ENCODE measurements at regions not wholly inside any gene's neighbourhood (a gene's known extent, or its start where the extent isn't known, plus 50 kb on each side); places are given as distances from the start of the nearest gene placed in this dataset.

DNA sequence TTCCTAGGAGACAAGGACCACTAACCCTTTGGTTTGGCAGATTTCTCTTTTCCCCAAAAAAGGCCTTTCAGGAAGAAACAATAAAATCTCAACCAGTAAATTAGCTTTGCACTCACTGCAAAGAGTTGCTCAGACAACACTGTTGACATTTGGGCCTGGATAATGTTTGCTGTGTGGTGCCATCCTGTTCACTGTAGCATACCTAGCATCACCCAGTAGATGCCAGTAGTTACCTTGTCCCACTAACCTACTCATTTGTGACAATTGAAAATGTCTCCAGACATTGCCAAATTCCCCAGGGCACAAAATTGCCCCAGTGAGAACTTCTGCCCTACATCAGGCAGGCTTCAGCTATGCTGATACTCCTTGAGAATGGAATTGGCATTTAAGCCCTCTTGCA lies 177.0 kb upstream of the ERCC4 start:
- no peak for ATAC-seq

GRCh38 chr16:13743571-13743970 lies 176.4 kb upstream of the ERCC4 start:
- ATAC-seq: no peak

GRCh38 chr16:13756411-13757140 lies 163.4 kb upstream of the ERCC4 start:
- ATAC-seq: no peak

DNA sequence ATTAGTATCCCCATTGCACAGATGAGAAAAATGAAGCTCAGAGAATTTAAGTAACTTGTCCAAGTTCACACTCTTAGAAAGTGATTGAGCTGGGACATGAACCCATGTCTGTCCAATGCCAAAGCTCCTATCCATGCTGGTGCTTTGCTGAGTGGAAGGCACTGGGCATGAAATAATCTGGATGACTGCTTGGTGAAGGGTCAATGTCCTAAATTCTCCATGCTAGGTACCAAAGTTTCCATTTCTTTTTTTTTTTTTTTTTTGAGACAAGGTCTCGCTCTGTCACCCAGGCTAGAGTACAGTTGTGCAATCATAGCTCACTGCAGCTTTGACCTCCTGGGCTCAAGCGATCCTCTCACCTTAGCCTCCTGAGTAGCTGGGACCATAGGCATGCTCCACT lies 153.6 kb upstream of the ERCC4 start:
- no peak for ATAC-seq

- no peak for ATAC-seq
Measured at GRCh38 chr16:13767215-13767614, 152.7 kb upstream of the ERCC4 start.

GRCh38 chr16:13768471-13768870 lies 151.5 kb upstream of the ERCC4 start:
- ATAC-seq: no peak

DNA sequence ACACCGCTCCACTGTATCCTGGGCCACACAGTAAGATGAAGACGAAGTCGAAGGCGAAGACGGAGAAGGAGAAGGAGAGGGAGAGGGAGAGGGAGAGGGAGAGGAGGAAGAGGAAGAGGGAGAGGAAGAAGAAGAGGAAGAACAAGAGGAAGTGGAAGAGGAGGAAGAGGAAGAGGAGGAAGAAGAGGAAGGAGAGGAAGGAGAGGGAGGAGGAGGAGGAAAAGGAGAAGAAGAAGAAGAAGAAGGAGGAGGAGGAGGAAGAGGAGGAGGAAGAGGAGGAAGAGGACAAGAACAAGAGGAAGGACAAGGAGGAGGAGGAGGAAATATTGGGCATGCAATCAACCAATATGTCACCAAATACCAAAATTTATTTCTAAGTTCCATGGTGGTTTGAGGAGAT lies 149.5 kb upstream of the ERCC4 start:
- ATAC-seq: no peak

DNA sequence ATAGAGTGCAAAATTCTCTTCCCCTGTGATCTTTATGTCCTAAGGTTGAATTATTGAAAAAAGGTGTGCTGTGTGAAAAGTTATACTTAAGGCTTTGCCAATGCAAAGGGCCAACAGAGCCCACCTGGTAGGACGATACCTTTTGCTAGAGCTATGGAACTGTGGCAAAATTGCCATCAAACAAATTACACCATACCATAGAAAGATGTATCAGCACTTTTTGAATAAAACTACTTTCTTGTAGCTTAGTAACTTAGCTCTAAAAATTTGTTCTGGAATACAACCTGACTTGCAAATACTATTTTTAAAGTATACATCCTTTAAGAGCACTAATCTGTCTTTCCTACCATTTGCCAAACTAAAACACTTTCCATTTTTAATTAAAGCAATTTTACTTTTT lies 147.2 kb upstream of the ERCC4 start:
- ATAC-seq: no peak

DNA sequence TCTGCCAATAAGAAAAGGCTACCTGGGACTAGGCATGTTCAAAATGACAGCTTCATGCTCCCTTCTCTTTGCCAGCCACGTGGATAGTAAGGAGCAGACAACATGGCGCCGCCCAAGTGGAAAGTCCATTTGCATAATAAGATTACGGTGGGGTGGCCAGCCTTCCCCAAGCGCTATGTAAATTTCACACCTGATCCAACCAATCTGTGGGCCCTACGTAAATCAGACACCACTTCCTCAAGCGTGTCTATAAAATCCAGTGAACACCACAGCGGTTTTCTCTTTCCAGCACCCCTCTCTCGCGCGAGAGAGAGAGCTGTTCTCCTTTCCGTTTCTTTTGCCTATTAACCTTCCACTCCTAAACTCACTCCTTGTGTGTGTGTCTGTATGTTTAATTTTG lies 140.3 kb upstream of the ERCC4 start:
- ATAC-seq: no peak

DNA sequence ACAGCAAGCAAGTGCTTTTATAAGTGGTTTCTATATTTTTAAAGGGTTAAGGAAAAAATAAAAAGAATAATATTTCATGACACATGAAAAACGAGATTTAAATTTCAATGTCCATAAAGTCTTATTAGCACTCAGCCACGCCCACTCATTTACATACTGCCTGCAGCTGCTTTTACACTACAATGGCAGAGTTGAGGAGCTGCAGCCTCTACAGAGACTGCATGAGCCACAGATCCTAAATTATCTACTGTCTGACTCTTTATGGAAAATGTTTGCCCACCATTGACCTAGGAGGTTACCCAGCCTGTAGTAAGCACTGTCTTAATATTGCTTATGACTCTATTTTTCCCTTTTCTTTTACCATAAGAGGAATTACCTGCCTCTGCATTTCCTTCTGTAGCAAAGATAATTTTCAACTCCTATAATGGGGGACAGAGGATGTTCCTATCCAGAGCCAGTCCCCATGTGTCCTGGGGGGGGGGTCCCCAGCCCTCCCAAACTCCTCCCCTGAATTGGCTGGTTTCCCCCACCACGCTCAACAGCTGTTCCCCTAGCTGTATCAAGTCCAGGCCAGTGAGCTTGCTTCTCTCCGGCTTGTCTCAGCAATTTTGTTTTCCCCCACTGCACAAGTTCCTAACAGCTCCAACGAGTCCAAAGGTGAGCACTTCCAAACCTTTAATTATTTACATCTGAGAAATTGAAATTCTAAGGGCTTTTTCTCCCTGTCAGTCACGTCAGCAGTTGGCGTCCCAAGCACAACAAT lies 139.4 kb upstream of the ERCC4 start:
- ATAC-seq: no peak

DNA sequence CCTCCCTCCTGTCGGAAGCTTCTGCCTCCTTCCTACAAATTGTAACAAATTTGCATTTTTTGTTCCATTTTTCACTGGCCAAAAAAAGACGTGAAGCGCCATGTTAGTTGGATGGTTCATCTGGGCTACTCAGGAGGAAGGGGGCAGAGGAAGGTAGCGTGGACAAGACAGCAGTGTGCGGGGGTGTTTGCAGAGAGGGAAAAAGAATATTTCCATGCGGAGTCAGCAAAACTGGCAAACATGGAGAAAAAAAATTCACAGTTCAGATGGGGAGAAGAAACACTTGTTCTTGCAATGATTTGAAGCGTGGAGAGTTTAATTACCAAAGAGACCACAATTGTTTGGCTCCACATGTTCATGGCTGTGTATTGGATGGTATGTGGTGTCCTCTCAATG lies 138.8 kb upstream of the ERCC4 start:
- no peak for ATAC-seq

GRCh38 chr16:13781575-13782338 lies 138.2 kb upstream of the ERCC4 start:
- no peak for ATAC-seq

GRCh38 chr16:13791095-13791494 lies 128.9 kb upstream of the ERCC4 start:
- no peak for ATAC-seq

DNA sequence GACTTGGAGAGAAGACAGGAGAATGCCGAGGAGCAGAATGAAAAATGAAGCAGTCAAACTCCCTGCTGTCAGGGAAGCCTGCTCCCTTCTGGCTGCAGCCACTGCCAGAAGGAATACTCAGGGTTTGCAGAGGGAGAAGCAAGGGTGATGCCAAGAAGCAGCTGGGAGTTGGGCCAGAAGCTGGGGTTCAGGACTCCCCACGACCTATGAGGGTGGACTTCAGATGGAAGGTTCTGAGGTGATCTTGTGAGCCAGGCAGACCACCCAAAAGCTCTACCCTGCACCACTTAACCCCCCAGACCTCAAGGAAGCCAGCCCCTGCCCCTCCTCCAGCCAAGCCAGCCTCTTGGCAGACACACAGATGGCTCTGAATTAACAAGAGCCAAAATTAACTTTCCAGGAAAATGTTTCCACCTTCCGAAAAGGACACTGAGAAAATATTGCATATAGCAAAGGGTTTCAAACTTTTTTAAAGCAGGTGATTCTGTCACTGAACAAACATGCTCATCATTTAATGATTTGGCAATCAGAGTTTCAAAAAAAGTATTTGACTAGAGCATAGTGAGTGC lies 126.0 kb upstream of the ERCC4 start:
- no peak for ATAC-seq

- ATAC-seq: no peak
Measured at GRCh38 chr16:13795131-13795530, 124.8 kb upstream of the ERCC4 start.

DNA sequence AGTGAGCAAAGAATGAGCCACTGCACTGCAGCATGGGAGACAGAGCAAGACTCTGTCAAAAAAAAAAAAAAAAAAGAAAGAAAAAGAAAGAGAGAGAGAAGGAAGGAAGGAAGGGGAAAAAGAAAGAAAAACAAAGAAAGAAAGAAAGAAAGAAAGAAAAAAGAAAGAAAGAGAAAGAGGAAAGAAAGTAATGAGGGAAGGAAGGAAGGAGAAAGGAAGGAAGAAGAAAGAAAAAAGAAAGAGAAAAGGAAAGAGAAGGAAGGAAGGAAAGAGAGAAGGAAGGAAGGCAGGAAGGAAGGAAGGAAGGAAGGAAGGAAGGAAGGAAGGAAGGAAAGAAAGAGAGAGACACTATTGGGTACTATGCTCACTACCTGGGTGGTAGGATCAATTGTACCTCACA lies 122.2 kb upstream of the ERCC4 start:
- no peak for ATAC-seq

DNA sequence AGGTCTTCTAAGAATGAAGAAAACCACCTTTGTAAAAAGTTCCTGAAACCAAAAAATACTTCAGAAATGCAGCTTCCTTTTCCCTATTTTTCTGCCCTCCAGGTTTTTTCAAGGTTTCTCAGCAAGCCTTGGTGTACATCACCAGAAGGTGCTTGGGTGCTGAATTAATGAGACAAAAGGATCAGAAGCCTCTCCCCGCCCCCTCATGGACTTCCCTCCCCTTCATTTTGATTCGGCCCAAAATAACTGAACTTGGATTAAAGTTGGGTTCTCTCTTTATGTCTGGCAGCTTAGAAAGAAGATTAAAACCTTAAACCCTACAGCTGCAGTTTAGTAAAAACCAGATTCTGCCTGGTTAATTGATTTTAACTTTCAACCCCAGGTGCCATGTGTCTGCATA lies 121.7 kb upstream of the ERCC4 start:
- no peak for ATAC-seq

DNA sequence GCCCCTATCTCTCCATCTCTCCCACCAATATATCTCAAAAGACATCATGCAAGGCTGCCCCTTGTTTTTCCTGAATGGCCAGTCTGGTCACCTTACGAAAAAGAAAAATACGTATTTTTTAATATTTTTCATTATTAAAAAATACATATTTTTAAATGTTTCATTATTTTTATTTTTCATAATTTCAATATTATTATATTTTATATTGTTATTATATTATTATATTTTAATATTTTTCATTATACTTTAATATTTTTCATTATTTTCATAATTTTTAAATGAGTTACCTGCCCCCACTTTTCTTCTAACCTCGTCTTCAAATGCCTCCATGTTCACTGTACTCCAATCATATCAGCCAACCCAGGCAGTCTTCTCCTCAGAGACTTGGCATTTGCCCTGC lies 116.0 kb upstream of the ERCC4 start:
- ATAC-seq: no peak

GRCh38 chr16:13805951-13806350 lies 114.0 kb upstream of the ERCC4 start:
- no peak for ATAC-seq

GRCh38 chr16:13806671-13807070 lies 113.3 kb upstream of the ERCC4 start:
- no peak for ATAC-seq

DNA sequence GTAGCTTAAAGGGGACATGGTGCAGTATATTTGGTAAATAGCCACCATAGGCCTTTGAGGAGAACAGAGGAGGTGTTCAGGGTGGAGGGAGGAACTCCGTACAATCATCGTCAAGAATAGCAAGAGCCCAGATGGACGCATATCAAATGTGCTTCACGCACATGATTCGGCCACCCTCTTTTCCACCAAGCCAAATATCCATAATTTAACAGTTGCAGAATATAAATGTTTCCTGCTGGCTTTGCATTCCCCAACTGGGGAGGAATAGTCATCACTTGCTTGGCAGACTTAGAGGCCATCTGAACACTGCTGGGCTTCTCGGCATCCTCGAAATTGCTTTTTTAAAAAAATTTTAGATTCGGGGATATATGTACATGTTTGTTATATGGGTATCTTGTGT lies 111.9 kb upstream of the ERCC4 start:
- no peak for ATAC-seq

GRCh38 chr16:13809765-13810164 lies 110.2 kb upstream of the ERCC4 start:
- no peak for ATAC-seq

- no peak for ATAC-seq
Measured at GRCh38 chr16:13811834-13812233, 108.1 kb upstream of the ERCC4 start.

- ATAC-seq: no peak
Measured at GRCh38 chr16:13816701-13817100, 103.3 kb upstream of the ERCC4 start.

Measured in activated CD4-positive, CD25-positive, alpha-beta regulatory T cell treated with anti-CD3 and anti-CD28 coated beads, Interleukin-2, amount 50 U/mL, for 24 hours (primary cell).